ENCODE measurements at regions not wholly inside any gene's neighbourhood (a gene's known extent, or its start where the extent isn't known, plus 50 kb on each side); places are given as distances from the start of the nearest gene placed in this dataset.
"Not testable (repeated sequence)": the region's sequence is repeated elsewhere in the genome, so short reads cannot be mapped to it uniquely, and the experiment has no call there.

DNA sequence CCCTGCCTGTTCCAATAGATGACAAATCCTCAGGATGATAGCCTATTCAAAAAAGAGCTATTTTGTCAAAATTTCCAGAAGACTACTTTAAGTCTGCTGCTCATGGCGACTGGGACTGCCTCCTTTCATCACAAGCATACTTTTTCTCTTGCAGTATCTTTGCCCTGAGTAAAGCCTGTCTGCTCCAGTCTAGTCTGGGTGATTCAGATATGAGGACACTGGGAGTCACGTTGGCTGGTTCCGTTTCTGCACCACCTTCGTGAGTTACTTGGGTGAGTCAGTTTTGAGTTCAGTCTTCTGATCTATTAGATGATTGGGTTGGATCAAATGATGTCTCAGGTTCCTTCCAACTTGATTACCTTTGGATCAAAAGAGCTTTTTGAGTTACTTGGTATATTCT lies 301.3 kb upstream of the STXBP6 start:
- in situ Hi-C loops (cut with MboI; ENCODE audit: low pct_unique_long_range_greater_than_20kb in 2 of 9, low sequenced_read_pairs in 9 of 9, unreplicated experiment in 9 of 9): no loop called here
- ATAC-seq (replicated peaks in 6 of 8): no peak
- Histone ChIP-seq H3K4me3 (no peak overlapping the region), H3K27ac (no peak overlapping the region), H3K4me1 (replicated peaks in 1 of 2) (peaks cover 0 to 2% of the 10 kb centered on the region in 2 donors)
- WGBS, 10 experiments: 0 to 100% (median 84%) methylated on average over 1 to 4 of the region's 4 CpGs; no CpG with 5 or more reads in 2 of the 10 experiments

DNA sequence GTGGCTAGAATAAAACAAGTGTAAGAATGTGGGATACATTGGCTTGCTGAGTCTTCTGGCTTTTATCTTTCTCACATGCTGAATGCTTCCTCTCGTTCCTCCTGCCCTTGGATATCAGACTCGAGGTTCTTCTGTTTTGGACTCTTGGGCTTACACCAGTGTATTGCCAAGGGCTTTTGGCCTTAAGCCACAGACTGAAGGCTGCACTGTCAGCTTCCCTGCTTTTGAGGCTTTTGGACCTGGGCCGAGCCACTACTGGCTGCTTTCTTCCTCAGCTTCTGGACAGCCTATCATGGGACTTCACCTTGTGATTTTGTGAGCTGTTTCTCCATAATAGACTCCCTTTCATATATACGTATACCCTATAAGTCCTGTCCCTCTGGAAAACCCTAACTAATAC lies 300.9 kb upstream of the STXBP6 start:
- in situ Hi-C loops (cut with MboI; ENCODE audit: low pct_unique_long_range_greater_than_20kb in 2 of 9, low sequenced_read_pairs in 9 of 9, unreplicated experiment in 9 of 9): no loop called here

DNA sequence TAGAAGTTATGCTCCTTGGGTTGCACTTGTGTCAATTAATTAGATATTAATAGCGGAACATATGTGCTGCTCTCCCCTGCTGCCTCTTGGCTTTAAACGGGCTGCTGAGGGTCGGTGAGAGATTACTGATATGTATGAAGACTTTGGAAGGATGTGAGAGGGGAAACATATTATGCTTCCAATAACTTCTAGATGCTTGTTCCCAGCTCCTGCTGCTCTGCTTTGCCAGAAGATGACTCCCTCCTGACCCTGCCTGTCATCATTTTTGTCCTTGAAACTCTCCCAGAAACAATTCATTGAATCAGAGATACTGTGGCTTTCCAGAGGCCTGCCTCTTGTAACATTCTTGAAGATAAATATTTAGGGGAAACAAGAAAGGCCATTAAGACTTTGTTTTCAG lies 300.1 kb upstream of the STXBP6 start:
- peaks cover 0 to 2% of the 10 kb centered on the region in 2 donors for H3K4me1 ChIP-seq (replicated peaks in 1 of 2)
- no peak overlapping the region for H3K4me3 ChIP-seq
- in situ Hi-C loops (cut with MboI; ENCODE audit: low pct_unique_long_range_greater_than_20kb in 2 of 9, low sequenced_read_pairs in 9 of 9, unreplicated experiment in 9 of 9): no loop called here
- WGBS, 10 experiments: 0 to 95% (median 84%) methylated on average over 1 to 3 of the region's 3 CpGs; no CpG with 5 or more reads in 4 of the 10 experiments
- no peak overlapping the region for H3K27ac ChIP-seq
- no peak for ATAC-seq (replicated peaks in 6 of 8)

More for the DNA sequence above, 300.9 kb upstream of the STXBP6 start:
- 0 to 83% (median 55%) methylated on average over 1 to 4 of the region's 4 CpGs; no CpG with 5 or more reads in 2 of the 10 experiments for WGBS, 10 experiments
- ATAC-seq (replicated peaks in 6 of 8): no peak
- H3K27ac ChIP-seq: no peak overlapping the region
- no peak overlapping the region for H3K4me3 ChIP-seq
- H3K4me1 ChIP-seq (replicated peaks in 1 of 2): peaks cover 0 to 2% of the 10 kb centered on the region in 2 donors

DNA sequence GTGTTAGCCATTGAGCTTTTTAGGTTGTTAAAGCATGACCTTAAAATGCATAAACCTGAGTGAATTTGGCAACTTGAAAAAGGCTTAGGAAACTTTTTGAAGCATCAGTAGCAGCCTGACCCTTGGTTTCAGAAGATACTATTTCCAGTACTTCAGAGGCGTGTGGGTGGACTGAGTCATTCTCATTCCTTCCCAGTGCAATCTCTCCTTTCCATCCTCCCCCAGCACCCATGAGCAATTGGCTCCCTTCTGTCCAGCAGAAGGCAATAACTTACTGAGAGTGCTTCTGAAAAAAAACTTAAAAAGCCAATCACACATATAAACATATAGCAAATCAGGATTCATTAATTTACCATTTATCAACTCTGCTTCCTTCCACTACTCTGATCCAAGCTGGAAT lies 299.3 kb upstream of the STXBP6 start:
- in situ Hi-C loops (cut with MboI; ENCODE audit: low pct_unique_long_range_greater_than_20kb in 2 of 9, low sequenced_read_pairs in 9 of 9, unreplicated experiment in 9 of 9): no loop called here
- Histone ChIP-seq H3K4me3 (no peak overlapping the region), H3K4me1 (replicated peaks in 1 of 2) (peaks cover 0 to 2% of the 10 kb centered on the region in 2 donors), H3K27ac (no peak overlapping the region)
- ATAC-seq (replicated peaks in 6 of 8): no peak
- WGBS, 10 experiments: 0 to 100% (median 80%) methylated on average over 1 of the region's 1 CpG; no CpG with 5 or more reads in 6 of the 10 experiments

DNA sequence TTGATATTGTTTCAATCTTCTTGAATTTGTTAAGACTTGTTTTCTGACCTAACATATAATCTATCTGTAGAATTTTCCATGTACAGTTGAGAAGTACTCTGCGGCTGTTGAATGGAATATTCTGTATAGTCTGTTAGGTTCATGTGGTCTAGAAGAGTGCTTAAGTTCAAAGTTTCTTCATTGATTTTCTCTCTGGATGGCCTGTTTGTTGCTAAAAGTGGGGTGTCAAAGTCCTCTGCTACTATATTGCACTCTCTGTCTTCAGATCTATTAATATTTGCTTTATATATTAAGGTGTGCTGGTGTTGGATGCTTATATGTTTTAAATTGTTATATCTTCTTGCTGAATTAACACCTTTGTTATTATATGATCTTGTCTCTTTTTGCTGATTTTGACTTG lies 290.9 kb upstream of the STXBP6 start:
- Histone ChIP-seq H3K4me1 (replicated peaks in 1 of 2) (no peaks in the 10 kb centered on the region), H3K27ac (no peak overlapping the region), H3K4me3 (no peak overlapping the region)
- ATAC-seq (replicated peaks in 6 of 8): no peak
- in situ Hi-C loops (cut with MboI; ENCODE audit: low pct_unique_long_range_greater_than_20kb in 2 of 9, low sequenced_read_pairs in 9 of 9, unreplicated experiment in 9 of 9): no loop called here
- 50 to 100% (median 90%) methylated on average over 1 of the region's 1 CpG; no CpG with 5 or more reads in 3 of the 10 experiments for WGBS, 10 experiments

DNA sequence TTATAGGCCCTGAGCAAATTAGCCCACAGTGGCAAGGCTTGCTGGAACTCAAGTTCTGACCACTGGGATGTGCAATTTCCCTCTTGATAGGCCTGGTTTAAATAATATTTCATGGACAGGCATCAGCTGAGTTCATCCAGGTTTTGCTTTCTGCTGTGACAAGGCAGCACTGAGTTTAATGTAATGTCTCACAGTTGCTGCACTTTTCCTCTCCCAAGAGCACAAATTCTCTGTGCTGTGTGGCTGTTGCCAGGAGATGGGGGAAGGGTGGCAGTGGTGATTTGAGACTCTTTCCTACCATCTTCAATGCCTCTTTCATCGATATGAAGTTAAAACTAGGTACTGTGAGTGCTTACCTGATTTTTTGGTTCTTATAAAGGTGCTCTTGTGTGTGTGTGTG lies 272.8 kb upstream of the STXBP6 start:
- 0 to 75% (median 0%) methylated on average over 1 of the region's 1 CpG; no CpG with 5 or more reads in 5 of the 10 experiments for WGBS, 10 experiments
- Histone ChIP-seq H3K4me1 (replicated peaks in 1 of 2) (peaks cover 0 to 12% of the 10 kb centered on the region in 2 donors), H3K27ac (no peak overlapping the region), H3K4me3 (no peak overlapping the region)
- ATAC-seq (replicated peaks in 6 of 8): peak in 2 of 8 experiments; percentile 31 to 88
- in situ Hi-C loops (cut with MboI; ENCODE audit: low pct_unique_long_range_greater_than_20kb in 2 of 9, low sequenced_read_pairs in 9 of 9, unreplicated experiment in 9 of 9): no loop called here

DNA sequence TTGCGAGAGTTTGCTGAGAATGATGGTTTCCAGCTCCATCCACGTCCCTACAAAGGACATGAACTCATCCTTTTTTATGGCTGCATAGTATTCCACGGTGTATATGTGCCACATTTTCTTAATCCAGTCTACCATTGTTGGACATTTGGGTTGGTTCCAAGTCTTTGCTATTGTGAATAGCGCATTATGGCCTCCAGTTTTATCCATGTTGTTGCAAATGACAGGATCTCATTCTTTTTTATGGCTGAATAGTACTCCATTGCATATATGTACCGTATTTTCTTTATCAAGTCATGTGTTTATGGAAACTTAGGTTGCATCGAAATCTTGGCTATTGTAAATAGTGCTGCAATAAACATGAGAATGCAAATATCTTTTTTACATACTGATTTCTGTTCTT lies 266.1 kb upstream of the STXBP6 start:
- H3K4me1 ChIP-seq (replicated peaks in 1 of 2); H3K4me3 ChIP-seq; H3K27ac ChIP-seq; ATAC-seq (replicated peaks in 6 of 8); in situ Hi-C loops (cut with MboI; ENCODE audit: low pct_unique_long_range_greater_than_20kb in 2 of 9, low sequenced_read_pairs in 9 of 9, unreplicated experiment in 9 of 9): not testable (repeated sequence)
- WGBS, 10 experiments: 10 to 100% (median 75%) methylated on average over 1 to 3 of the region's 6 CpGs; no CpG with 5 or more reads in 1 of the 10 experiments

DNA sequence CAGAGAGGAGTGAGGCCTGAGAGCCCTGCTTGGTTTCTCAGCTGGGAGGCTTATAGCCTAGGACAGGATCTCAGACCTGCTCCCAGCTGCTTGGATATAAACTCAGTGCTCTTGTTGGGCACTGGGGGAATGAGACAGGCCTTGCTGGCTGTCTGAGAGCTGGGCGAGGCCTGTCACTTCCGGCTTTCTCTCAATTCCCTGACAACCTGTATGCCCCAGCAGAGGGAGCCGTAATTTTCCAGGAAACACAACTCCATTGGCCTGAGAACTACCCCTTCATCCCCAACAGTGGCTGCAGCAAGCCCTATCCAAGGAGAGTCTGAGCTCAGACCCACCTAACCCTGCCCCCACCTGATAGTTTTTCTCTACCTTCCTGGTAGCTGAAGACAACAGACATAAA lies 258.3 kb upstream of the STXBP6 start:
- peak in 1 of 8 experiments; percentile 30 for ATAC-seq (replicated peaks in 6 of 8)
- Histone ChIP-seq H3K4me1 (replicated peaks in 1 of 2) (no peaks in the 10 kb centered on the region), H3K4me3 (no peak overlapping the region), H3K27ac (no peak overlapping the region)
- WGBS, 10 experiments: 0 to 87% (median 38%) methylated on average over 1 to 3 of the region's 3 CpGs; no CpG with 5 or more reads in 4 of the 10 experiments
- in situ Hi-C loops (cut with MboI; ENCODE audit: low pct_unique_long_range_greater_than_20kb in 2 of 9, low sequenced_read_pairs in 9 of 9, unreplicated experiment in 9 of 9): no loop called here

DNA sequence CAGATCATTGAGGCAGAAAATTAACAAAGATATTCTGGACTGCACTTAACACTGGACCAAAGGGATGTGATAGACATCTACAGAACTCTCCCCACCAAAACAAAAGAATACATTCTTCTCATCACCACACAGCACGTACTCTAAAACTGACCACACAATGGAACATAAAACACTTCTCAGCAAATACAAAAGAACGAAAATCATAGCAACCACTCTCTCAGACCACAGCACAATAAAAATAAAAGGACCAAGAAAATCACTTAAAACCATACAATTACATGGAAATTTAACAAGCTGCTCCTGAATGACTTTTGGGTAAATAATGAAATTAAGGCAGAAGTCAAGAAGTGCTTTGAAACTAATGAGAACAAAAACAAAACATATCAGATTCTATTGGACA lies 254.0 kb upstream of the STXBP6 start:
- 0 to 83% (median 71%) methylated on average over 1 to 2 of the region's 2 CpGs; no CpG with 5 or more reads in 3 of the 10 experiments for WGBS, 10 experiments
- in situ Hi-C loops (cut with MboI; ENCODE audit: low pct_unique_long_range_greater_than_20kb in 2 of 9, low sequenced_read_pairs in 9 of 9, unreplicated experiment in 9 of 9): no loop called here

DNA sequence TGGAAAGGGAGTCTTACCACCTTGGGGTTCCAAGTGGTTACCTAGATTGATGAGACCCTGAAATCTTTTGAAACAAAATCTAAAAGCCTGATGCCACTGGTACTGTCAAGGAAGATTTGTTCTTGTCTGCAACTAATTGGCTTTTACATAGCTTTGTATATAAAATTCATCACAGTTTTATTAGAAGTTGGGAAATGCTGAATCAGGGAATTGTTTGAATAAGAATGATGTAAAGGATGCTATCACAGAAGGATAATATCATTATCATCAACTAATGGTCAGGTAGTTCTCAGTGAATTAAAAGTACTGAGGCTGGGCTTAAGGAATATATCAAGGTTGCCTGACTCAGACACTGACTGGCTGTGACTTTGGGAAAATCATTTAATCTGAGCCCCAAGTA lies 248.3 kb upstream of the STXBP6 start:
- in situ Hi-C loops (cut with MboI; ENCODE audit: low pct_unique_long_range_greater_than_20kb in 2 of 9, low sequenced_read_pairs in 9 of 9, unreplicated experiment in 9 of 9): no loop called here
- H3K27ac ChIP-seq: no peak overlapping the region
- ATAC-seq (replicated peaks in 6 of 8): no peak
- H3K4me3 ChIP-seq: no peak overlapping the region
- H3K4me1 ChIP-seq (replicated peaks in 1 of 2): no peaks in the 10 kb centered on the region

More for the DNA sequence above, 254.0 kb upstream of the STXBP6 start:
- no peak for ATAC-seq (replicated peaks in 6 of 8)
- Histone ChIP-seq H3K4me3 (no peak overlapping the region), H3K4me1 (replicated peaks in 1 of 2) (no peaks in the 10 kb centered on the region), H3K27ac (no peak overlapping the region)

DNA sequence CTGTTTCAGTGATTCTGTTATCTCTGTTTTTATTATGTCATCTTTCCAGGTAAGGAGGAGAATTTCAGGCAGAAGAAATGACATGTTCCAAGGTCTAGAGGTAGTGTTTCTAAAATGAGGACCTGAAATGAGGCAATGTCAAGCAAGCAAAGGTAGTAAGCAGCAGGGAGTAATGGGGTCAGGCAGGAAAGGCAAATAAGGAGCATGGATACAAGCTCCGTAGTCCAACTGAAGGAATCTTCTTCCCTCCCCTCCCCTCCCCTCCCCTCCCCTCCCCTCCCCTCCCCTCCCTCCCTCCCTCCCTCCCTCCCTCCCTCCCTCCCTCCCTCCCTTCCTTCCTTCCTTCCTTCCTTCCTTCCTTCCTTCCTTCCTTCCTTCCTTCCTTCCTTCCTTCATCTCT lies 240.2 kb upstream of the STXBP6 start:
- H3K27ac ChIP-seq; H3K4me3 ChIP-seq; H3K4me1 ChIP-seq (replicated peaks in 1 of 2); in situ Hi-C loops (cut with MboI; ENCODE audit: low pct_unique_long_range_greater_than_20kb in 2 of 9, low sequenced_read_pairs in 9 of 9, unreplicated experiment in 9 of 9); ATAC-seq (replicated peaks in 6 of 8): not testable (repeated sequence)
- 43% methylated on average over 1 of the region's 1 CpG; no CpG with 5 or more reads in 9 of the 10 experiments for WGBS, 10 experiments

DNA sequence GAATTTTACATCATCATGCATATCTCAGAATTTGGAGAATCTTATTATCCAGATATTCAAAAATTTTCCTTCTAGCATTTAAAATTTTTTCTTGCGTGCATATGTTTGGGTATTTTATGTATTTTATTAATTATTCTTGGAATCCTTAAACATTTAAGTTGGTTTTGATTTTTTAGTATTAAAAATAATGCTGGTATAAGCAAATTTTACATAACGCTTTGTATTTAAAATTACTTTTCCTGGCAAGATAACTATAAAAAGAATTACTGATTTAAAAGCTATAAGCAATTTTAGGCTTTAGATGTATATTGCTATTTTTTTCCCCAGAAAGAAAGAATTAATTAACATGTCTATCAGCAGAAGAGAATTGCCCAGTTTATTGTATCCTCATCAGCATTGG lies 224.6 kb upstream of the STXBP6 start:
- Histone ChIP-seq H3K27ac (no peak overlapping the region), H3K4me3 (no peak overlapping the region), H3K4me1 (replicated peaks in 1 of 2) (peaks cover 4 to 9% of the 10 kb centered on the region in 2 donors)
- WGBS, 10 experiments: 0 to 100% (median 75%) methylated on average over 2 of the region's 2 CpGs; no CpG with 5 or more reads in 1 of the 10 experiments
- in situ Hi-C loops (cut with MboI; ENCODE audit: low pct_unique_long_range_greater_than_20kb in 2 of 9, low sequenced_read_pairs in 9 of 9, unreplicated experiment in 9 of 9): no loop called here
- no peak for ATAC-seq (replicated peaks in 6 of 8)

DNA sequence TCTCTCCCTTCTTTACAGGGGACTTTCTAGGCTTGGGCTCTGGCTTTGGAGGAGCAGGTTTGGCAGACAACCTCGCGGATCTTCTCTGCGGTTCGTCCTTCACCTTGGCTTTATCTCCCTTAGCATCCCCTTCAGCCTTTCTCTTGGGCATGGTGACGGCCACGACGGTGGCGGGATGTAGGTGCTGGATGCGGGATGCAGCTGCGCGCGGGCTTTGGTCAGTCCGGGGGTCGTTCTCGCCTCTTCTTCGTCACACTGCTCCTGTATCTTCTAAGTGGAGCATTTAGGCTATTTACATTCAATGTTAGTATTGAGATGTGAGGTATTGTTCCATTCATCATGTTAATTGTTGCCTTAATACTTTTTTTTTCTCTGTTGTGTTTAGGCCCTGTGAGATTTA lies 217.2 kb upstream of the STXBP6 start:
- ATAC-seq (replicated peaks in 6 of 8): no peak
- in situ Hi-C loops (cut with MboI; ENCODE audit: low pct_unique_long_range_greater_than_20kb in 2 of 9, low sequenced_read_pairs in 9 of 9, unreplicated experiment in 9 of 9): no loop called here
- H3K27ac ChIP-seq: no peak overlapping the region
- H3K4me3 ChIP-seq: no peak overlapping the region
- H3K4me1 ChIP-seq (replicated peaks in 1 of 2): no peaks in the 10 kb centered on the region
- WGBS, 10 experiments: 37 to 96% (median 89%) methylated on average over 2 to 12 of the region's 16 CpGs; no CpG with 5 or more reads in 5 of the 10 experiments

DNA sequence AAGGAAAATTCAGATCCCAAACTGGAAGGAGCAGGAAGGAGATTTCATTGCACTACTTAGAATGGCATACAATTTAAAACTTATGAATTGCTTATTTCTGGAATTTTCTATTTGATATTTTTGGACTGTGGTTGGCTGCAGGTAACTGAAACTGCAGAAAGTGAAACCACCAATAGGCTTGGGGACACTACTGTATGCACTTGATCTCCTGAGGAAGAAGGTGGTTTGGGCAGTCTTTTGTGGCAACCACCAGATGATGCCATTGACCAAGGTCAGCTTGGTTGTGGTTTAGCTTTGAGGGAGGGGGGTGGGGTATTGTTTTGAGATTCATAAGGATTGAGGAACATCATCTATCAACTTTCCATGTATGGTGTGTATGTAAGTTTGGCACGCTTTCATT lies 209.5 kb upstream of the STXBP6 start:
- ATAC-seq (replicated peaks in 6 of 8): no peak
- WGBS, 10 experiments: 0 to 100% (median 56%) methylated on average over 1 of the region's 1 CpG; no CpG with 5 or more reads in 4 of the 10 experiments
- H3K4me1 ChIP-seq (replicated peaks in 1 of 2): no peaks in the 10 kb centered on the region
- H3K4me3 ChIP-seq: no peak overlapping the region
- H3K27ac ChIP-seq: no peak overlapping the region
- in situ Hi-C loops (cut with MboI; ENCODE audit: low pct_unique_long_range_greater_than_20kb in 2 of 9, low sequenced_read_pairs in 9 of 9, unreplicated experiment in 9 of 9): no loop called here

Data from motor neuron (in vitro differentiated cells).